SH-SY5Y (cell line): ENCODE measurements at regions not wholly inside any gene's neighbourhood (a gene's known extent, or its start where the extent isn't known, plus 50 kb on each side); places are given as distances from the start of the nearest gene placed in this dataset.

Experiments used
- GATA2 ChIP-seq: IDR thresholded peaks from 2 replicates; pipeline ENCODE4 v1.6.1; 2011; ENCODE audit warnings: mild to moderate bottlenecking, low read depth, low read length
- GATA3 ChIP-seq: IDR thresholded peaks from 2 replicates; pipeline ENCODE4 v1.6.1; 2011; ENCODE audit warnings: low read depth, mild to moderate bottlenecking, low read length, moderate library complexity

DNA sequence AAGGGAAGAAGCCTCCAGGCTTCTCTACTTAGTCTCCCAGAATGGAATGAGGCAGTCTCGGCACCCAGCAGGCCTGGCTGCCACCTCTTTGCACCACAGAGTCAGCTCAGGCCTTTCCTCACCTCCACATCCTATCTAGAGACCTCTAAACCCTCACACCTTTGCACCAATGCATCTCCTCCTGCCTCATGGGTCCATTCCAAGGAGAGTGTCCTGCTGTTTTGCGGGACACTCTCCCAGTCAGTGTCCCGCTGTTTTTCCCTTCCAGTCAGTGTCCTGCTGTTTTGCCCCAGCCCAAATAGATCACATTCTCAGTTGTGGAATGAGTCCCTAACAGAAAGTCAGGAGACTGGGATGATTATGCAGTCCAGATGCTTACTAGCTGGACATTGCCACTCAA, 185.6 kb upstream of the CAMK1G start:
- TF ChIP-seq GATA2: no peak
- no peak for TF ChIP-seq GATA3
